Testis (tissue), 2 donors: ENCODE measurements at regions not wholly inside any gene's neighbourhood (a gene's known extent, or its start where the extent isn't known, plus 50 kb on each side); places are given as distances from the start of the nearest gene placed in this dataset.

Experiments
- DNase-seq: peaks from one replicate; pipeline ENCODE4 v3.0.0-alpha.2; 2019
- H3K27ac ChIP-seq, 2 donors: fragments of 200-600 bp; sonication (generic); one replicate each; pipeline ENCODE4 v1.5.1; 2019
- H3K27me3 ChIP-seq: fragments of 200-600 bp; sonication (generic); one replicate; pipeline ENCODE4 v1.5.1; 2019
- H3K36me3 ChIP-seq: fragments of 200-600 bp; sonication (generic); one replicate; pipeline ENCODE4 v1.5.1; 2017; ENCODE audit warnings: low read depth; ENCODE audit errors: missing control alignments
- H3K4me1 ChIP-seq: fragments of 200-600 bp; sonication (generic); one replicate; pipeline ENCODE4 v1.5.1; 2019
- H3K4me3 ChIP-seq, 2 donors: fragments of 200-600 bp; sonication (generic); one replicate each; pipeline ENCODE4 v1.5.1; 2017 to 2019
- H3K9me3 ChIP-seq: fragments of 200-600 bp; sonication (generic); one replicate; pipeline ENCODE4 v1.5.1; 2017
- POLR2A ChIP-seq: fragments of 450-650 bp; IDR thresholded peaks from one replicate; pipeline ENCODE4 v1.6.1; 2017; ENCODE audit warnings: antibody characterized with exemption, mild to moderate bottlenecking, moderate library complexity
- WGBS, 2 donors: methylation state at CpG; one replicate each; pipeline ENCODE4 v1.1.5; 2018; 5-methylcytosine and 5-hydroxymethylcytosine counted together
- intact Hi-C: fragments of 100-400 bp; cut with DNase I; formaldehyde crosslinking; loops from one replicate; pipeline ENCODE4 v1.15.1; 2023; ENCODE audit warnings: low total_unique reads
- TF ChIP-seq, protein P1 (sequence below), 3 experiments: fragments of 450-650 bp in 2 of 3; fragments of 200-600 bp in 1 of 3; sonication (generic) in 1 of 3; IDR thresholded peaks; one replicate each; pipeline ENCODE4 v1.5.1; 2016 to 2019; ENCODE audit warnings: antibody characterized with exemption in 3 of 3, mild to moderate bottlenecking in 2 of 3, moderate library complexity in 1 of 3

DNA sequence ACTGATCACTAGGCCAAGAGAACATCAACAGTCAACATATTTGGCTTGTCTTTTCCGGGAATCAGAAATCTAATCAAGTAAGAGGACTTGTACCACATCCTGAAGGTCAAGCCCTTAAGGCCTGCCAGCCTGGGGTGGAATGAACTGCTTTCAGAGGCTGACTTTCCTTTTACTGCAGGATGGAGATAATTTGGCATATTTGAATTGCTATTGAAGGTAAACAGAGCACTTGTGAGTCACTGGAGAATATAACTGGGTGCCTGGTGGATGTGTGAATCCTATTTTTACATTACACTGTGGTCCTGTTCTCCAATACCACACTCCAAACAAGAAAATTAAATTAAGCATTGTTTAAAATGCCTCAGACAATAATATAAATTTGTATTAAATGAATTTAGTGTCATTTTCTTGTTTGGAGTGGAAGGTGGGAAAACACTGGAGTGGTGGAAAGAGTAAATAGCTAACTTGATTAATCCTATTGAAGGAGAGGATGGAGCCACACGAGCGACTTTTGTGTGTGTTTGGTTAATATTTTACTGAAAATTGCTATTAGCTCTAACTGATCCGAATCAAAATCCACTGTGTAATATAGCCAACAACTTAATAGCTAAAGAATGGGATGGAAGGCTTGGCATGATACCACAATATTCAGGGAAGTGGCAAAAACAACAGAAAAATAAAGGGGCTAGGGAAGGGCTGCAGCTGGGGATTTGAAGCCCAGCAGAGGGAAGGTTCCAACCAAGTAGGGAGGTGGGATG, 89.4 kb downstream of the OTX2 start:
- DNase-seq: no peak
- TF ChIP-seq POLR2A: no peak
- TF ChIP-seq, protein P1, sequence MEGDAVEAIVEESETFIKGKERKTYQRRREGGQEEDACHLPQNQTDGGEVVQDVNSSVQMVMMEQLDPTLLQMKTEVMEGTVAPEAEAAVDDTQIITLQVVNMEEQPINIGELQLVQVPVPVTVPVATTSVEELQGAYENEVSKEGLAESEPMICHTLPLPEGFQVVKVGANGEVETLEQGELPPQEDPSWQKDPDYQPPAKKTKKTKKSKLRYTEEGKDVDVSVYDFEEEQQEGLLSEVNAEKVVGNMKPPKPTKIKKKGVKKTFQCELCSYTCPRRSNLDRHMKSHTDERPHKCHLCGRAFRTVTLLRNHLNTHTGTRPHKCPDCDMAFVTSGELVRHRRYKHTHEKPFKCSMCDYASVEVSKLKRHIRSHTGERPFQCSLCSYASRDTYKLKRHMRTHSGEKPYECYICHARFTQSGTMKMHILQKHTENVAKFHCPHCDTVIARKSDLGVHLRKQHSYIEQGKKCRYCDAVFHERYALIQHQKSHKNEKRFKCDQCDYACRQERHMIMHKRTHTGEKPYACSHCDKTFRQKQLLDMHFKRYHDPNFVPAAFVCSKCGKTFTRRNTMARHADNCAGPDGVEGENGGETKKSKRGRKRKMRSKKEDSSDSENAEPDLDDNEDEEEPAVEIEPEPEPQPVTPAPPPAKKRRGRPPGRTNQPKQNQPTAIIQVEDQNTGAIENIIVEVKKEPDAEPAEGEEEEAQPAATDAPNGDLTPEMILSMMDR (IDR thresholded peaks at IDR 0.05): no peak
- Histone ChIP-seq H3K4me1 (no peaks in the 10 kb centered on the region), H3K27ac (no peak overlapping the region), H3K27me3 (no peaks in the 10 kb centered on the region), H3K36me3 (no peaks in the 10 kb centered on the region), H3K4me3 (no peak overlapping the region), H3K9me3 (no peaks in the 10 kb centered on the region)
- 89 to 92% methylated on average over 4 of the region's 4 CpGs for WGBS, 2 donors
- intact Hi-C loops: no loop called here

DNA sequence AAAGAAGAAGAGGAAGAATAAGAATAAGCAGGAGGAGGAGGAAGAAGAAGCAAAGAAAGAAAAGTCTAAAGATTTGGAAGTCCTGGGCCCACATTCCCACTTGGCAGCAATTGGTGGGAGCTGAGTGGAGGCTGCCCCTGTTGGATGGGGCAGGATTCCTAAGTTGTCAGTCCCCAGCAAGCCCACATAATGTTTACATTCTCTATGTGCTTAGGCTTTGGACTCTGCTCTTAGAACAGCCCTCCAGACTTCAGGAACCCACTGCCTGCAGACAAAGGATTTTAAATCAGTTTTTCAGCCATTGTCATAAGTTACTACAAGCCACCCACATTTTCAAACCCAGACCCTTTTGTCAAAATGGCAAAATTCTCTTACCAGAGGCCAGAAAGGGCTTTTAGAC, 92.0 kb downstream of the OTX2 start:
- DNase-seq: no peak
- no peak overlapping the region for H3K27ac ChIP-seq
- intact Hi-C loops: no loop called here
- H3K4me3 ChIP-seq: no peak overlapping the region
- no peaks in the 10 kb centered on the region for H3K27me3 ChIP-seq
- no peaks in the 10 kb centered on the region for H3K9me3 ChIP-seq
- no peaks in the 10 kb centered on the region for H3K36me3 ChIP-seq
- TF ChIP-seq, protein P1 (IDR thresholded peaks at IDR 0.05): no peak
- TF ChIP-seq POLR2A: no peak
- no peaks in the 10 kb centered on the region for H3K4me1 ChIP-seq

DNA sequence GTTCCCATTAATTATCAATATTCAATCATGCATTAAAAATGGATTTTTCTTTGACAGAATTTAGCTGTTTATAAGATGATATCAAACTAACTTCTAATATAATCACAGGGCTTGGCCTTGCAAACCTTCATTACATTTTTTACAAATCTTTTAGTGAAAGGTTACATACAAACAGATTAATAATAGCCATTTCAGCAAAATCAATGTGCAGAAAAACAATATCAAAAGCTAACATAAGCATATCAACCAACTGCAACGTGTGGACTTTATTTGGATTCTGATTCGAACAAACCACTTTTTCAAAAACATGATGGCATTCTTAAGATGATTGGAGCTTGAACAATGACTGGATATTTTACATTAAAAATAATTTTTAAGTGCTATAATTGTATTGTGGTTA, 93.6 kb downstream of the OTX2 start:
- intact Hi-C loops: no loop called here
- no peaks in the 10 kb centered on the region for H3K36me3 ChIP-seq
- no peaks in the 10 kb centered on the region for H3K27me3 ChIP-seq
- no peak for DNase-seq
- no peaks in the 10 kb centered on the region for H3K9me3 ChIP-seq
- TF ChIP-seq, protein P1 (IDR thresholded peaks at IDR 0.05): no peak
- TF ChIP-seq POLR2A: no peak
- H3K27ac ChIP-seq: no peak overlapping the region
- H3K4me1 ChIP-seq: no peaks in the 10 kb centered on the region
- WGBS, 2 donors: 79 to 85% methylated on average over 2 of the region's 2 CpGs
- H3K4me3 ChIP-seq: no peak overlapping the region

DNA sequence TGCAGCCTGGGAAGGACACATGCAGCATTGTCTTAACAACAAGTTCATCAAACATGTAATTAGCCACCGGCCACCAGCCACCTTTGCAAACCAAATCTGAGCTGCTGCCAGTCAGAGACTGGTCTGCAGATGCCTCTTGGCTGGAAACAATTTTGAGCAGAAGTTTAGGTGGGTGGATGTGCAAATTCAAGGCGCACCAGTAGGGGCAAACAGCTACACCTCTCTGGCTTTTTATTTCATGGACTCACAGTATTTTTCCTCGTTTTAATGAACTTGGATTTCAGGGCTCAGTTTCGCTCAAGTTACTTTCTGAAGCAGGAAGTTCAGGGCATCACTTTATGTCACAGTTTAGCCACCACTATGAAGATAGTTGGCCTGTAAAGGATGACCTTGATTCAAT, 94.3 kb downstream of the OTX2 start:
- intact Hi-C loops: no loop called here
- Histone ChIP-seq H3K27me3 (no peaks in the 10 kb centered on the region), H3K36me3 (no peaks in the 10 kb centered on the region), H3K27ac (no peak overlapping the region), H3K9me3 (no peaks in the 10 kb centered on the region), H3K4me3 (no peak overlapping the region), H3K4me1 (no peaks in the 10 kb centered on the region)
- TF ChIP-seq, protein P1 (IDR thresholded peaks at IDR 0.05): no peak
- TF ChIP-seq POLR2A: no peak
- no peak for DNase-seq
- WGBS, 2 donors: 68 to 78% methylated on average over 4 of the region's 4 CpGs

DNA sequence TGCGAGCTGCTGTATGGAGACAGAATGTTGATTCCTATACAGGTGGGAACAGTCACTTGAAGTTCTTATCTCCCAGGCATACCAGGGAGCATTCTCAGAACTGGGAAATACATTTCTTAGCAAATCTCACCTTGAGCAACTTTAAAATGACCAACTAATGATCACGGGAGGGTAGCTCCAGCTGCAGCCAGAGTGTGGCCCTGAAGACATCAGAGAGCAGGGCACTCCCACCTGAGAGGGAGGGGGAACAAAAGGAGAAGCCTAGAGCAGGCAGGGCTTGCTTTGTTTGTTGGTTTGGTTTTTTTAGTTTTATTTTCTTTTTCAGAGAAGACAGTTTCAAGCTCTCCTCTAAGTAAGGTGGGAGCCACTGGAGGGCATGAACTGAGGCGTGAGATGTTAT, 101.1 kb downstream of the OTX2 start:
- Histone ChIP-seq H3K36me3 (no peaks in the 10 kb centered on the region), H3K27me3 (no peaks in the 10 kb centered on the region), H3K4me1 (no peaks in the 10 kb centered on the region), H3K4me3 (no peak overlapping the region), H3K27ac (no peak overlapping the region), H3K9me3 (no peaks in the 10 kb centered on the region)
- 58 to 75% methylated on average over 3 of the region's 3 CpGs for WGBS, 2 donors
- TF ChIP-seq, protein P1 (IDR thresholded peaks at IDR 0.05): no peak
- no peak for TF ChIP-seq POLR2A
- intact Hi-C loops: no loop called here
- no peak for DNase-seq
